Endodermal cell (in vitro differentiated cells): ENCODE measurements at regions not wholly inside any gene's neighbourhood (a gene's known extent, or its start where the extent isn't known, plus 50 kb on each side); places are given as distances from the start of the nearest gene placed in this dataset.

Experiments used
- DNase-seq: peaks from one replicate; pipeline ENCODE4 v3.0.0-alpha.2; 2017
- H3K27ac ChIP-seq: 2 replicates; pipeline ENCODE4 v1.5.1; 2013; ENCODE audit warnings: mild to moderate bottlenecking, low read depth, low read length, moderate library complexity
- H3K27me3 ChIP-seq: 2 replicates; pipeline ENCODE4 v1.6.1; 2013; ENCODE audit warnings: mild to moderate bottlenecking, low read length, moderate library complexity; ENCODE audit not compliant: insufficient read depth, control insufficient read depth, poor library complexity, severe bottlenecking
- H3K36me3 ChIP-seq: 2 replicates; pipeline ENCODE4 v1.7.0; 2013; ENCODE audit warnings: mild to moderate bottlenecking, low read length, moderate library complexity; ENCODE audit not compliant: control insufficient read depth, insufficient read depth
- H3K4me1 ChIP-seq: one replicate; pipeline ENCODE4 v1.7.0; 2013; ENCODE audit warnings: low read length; ENCODE audit not compliant: control insufficient read depth, insufficient read depth
- H3K4me3 ChIP-seq: 2 replicates; pipeline ENCODE4 v1.5.1; 2013; ENCODE audit warnings: mild to moderate bottlenecking, low read length, moderate library complexity
- H3K9ac ChIP-seq: 2 replicates; pipeline ENCODE4 v1.6.1; 2013; ENCODE audit warnings: mild to moderate bottlenecking, low read length, moderate library complexity; ENCODE audit not compliant: poor library complexity, severe bottlenecking; ENCODE audit errors: extremely low read depth
- H3K9me3 ChIP-seq: 2 replicates; pipeline ENCODE4 v1.6.1; 2013; ENCODE audit warnings: mild to moderate bottlenecking, low read length, moderate library complexity; ENCODE audit not compliant: control insufficient read depth
- H3K27ac Mint-ChIP-seq: 2 replicates; pipeline ENCODE4 v1.8.0; 2020; ENCODE audit warnings: mixed read lengths
- H3K27me3 Mint-ChIP-seq: 2 replicates; pipeline ENCODE4 v1.8.0; 2021; ENCODE audit warnings: mild to moderate bottlenecking, mixed read lengths; ENCODE audit not compliant: insufficient read depth
- H3K36me3 Mint-ChIP-seq: 2 replicates; pipeline ENCODE4 v1.8.0; 2020; ENCODE audit warnings: low read depth, mixed read lengths
- H3K4me1 Mint-ChIP-seq: 2 replicates; pipeline ENCODE4 v1.8.0; 2020; ENCODE audit warnings: mixed read lengths
- H3K4me3 Mint-ChIP-seq: 2 replicates; pipeline ENCODE4 v1.8.0; 2020; ENCODE audit warnings: mild to moderate bottlenecking, moderate library complexity, mixed read lengths
- H3K9me3 Mint-ChIP-seq: 2 replicates; pipeline ENCODE4 v1.8.0; 2020; ENCODE audit warnings: mild to moderate bottlenecking, mixed read lengths
- WGBS, 2 experiments: methylation state at CpG; one replicate each; pipeline versions ENCODE4 v1.1.5 to v1.1.7; 2013; ENCODE audit warnings: missing lambda C conversion rate in 2 of 2, mixed read lengths in 1 of 2; ENCODE audit not compliant: insufficient coverage in 1 of 2, insufficient read length in 1 of 2; 5-methylcytosine and 5-hydroxymethylcytosine counted together
- TF ChIP-seq, protein P1 (sequence below): fragments of 200-600 bp; sonication (generic); conservative IDR thresholded peaks from 2 replicates; pipeline ENCODE4 v1.5.0; 2021; ENCODE audit warnings: antibody characterized with exemption, mild to moderate bottlenecking

DNA sequence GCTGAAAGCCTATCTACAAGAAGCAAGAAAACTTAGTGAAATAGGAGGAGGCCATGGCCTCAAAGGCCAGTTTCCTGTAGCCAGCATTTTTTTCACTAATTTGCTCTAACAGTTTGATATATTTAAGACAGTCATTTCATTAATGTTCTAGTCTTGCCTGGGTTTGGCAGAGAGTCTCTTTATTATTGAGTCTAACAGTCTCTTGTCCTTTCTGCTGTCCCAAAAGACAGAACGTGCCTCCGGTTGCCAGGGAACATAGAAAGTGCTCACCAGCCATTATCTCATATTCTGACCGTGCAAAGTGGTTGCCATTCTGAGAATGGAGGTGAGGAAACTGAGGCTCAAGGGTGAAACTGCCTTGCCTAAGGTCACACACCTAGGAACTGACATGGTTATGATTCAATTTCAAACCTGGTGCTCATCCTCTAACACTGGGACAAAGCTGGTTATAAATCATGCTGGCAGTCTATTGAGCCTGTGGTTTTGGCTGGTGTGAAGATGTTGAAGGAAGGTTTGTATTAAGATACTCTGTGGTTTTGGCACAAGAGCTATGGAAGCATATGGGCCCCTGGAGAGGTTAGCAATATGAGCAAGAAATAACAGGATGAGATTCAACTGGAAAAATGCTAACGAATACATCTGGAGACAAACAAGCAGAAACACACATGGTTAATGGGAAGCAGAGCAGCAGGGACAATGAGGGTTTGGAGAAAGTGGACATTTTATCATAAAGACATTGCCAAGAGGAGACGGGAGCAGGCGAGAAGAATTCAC lies 903.3 kb upstream of the KLHL29 start:
- no peak overlapping the region for H3K4me3 Mint-ChIP-seq
- 95 to 96% methylated on average over 4 to 6 of the region's 6 CpGs for WGBS, 2 experiments

DNA sequence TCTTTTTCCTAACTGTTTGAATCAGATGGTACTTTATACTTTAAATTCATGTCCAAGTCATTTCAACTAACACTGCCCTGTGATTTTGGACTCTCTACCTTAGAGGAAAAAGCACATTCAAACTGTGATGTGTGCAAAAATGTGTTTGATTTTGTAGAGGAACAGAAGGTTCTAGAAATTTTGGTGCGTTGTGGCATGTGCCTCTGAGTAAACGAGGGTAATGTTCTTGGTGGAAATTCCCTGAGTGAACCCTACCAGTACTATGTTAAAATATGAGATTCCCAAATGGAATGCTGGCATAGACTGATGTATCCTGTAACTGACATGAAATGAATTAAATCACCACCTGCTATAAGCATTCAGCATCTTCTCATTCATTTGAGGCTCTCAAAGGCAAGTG lies 901.9 kb upstream of the KLHL29 start:
- no peak overlapping the region for H3K9ac ChIP-seq
- WGBS, 2 experiments: 97% methylated on average over 2 of the region's 2 CpGs; no CpG with 5 or more reads in 1 of the 2 experiments
- H3K27me3 ChIP-seq: no peaks in the 10 kb centered on the region
- Mint-ChIP-seq H3K27ac (no peak overlapping the region), H3K4me3 (no peak overlapping the region), H3K4me1 (peaks cover 20% of the 10 kb centered on the region), H3K36me3 (no peaks in the 10 kb centered on the region), H3K9me3 (no peaks in the 10 kb centered on the region), H3K27me3 (no peaks in the 10 kb centered on the region)
- TF ChIP-seq, protein P1, sequence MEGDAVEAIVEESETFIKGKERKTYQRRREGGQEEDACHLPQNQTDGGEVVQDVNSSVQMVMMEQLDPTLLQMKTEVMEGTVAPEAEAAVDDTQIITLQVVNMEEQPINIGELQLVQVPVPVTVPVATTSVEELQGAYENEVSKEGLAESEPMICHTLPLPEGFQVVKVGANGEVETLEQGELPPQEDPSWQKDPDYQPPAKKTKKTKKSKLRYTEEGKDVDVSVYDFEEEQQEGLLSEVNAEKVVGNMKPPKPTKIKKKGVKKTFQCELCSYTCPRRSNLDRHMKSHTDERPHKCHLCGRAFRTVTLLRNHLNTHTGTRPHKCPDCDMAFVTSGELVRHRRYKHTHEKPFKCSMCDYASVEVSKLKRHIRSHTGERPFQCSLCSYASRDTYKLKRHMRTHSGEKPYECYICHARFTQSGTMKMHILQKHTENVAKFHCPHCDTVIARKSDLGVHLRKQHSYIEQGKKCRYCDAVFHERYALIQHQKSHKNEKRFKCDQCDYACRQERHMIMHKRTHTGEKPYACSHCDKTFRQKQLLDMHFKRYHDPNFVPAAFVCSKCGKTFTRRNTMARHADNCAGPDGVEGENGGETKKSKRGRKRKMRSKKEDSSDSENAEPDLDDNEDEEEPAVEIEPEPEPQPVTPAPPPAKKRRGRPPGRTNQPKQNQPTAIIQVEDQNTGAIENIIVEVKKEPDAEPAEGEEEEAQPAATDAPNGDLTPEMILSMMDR: no peak
- H3K9me3 ChIP-seq: no peaks in the 10 kb centered on the region
- no peak overlapping the region for H3K4me3 ChIP-seq
- no peaks in the 10 kb centered on the region for H3K36me3 ChIP-seq
- H3K4me1 ChIP-seq: peaks cover 19% of the 10 kb centered on the region
- DNase-seq: no peak
- no peak overlapping the region for H3K27ac ChIP-seq

More for the DNA sequence above, 903.3 kb upstream of the KLHL29 start:
- Histone ChIP-seq H3K9ac (no peak overlapping the region), H3K9me3 (no peaks in the 10 kb centered on the region), H3K4me3 (no peak overlapping the region), H3K4me1 (peaks cover 13% of the 10 kb centered on the region), H3K27ac (no peak overlapping the region), H3K36me3 (no peaks in the 10 kb centered on the region), H3K27me3 (no peaks in the 10 kb centered on the region)
- Mint-ChIP-seq H3K27me3 (no peaks in the 10 kb centered on the region), H3K36me3 (peaks cover 6% of the 10 kb centered on the region), H3K4me1 (peaks cover 13% of the 10 kb centered on the region), H3K27ac (no peak overlapping the region), H3K9me3 (peaks cover 5% of the 10 kb centered on the region)
- no peak for DNase-seq
- TF ChIP-seq, protein P1: no peak

DNA sequence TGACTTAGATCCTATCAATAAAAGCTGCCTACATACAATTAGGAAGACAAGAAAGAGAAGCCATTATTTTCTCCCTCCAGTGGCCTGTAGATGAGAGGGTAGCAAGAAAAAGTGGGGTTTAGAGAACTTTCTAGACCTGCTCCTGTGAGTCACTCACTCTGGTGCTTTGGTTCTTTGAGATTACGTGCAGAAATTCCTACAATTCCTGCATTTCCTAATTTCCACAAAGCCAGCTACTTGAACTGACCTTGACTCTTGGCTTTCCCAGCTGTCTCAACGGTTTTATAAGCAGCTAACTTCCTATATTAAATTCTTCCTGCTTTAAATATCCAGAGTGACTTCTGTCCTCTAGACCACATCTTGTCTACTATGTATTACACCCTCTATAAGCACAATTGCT lies 899.5 kb upstream of the KLHL29 start:
- WGBS, 2 experiments: 70 to 85% methylated on average over 2 of the region's 2 CpGs
- Mint-ChIP-seq H3K27me3 (no peaks in the 10 kb centered on the region), H3K4me3 (no peak overlapping the region), H3K4me1 (peaks cover 16% of the 10 kb centered on the region), H3K27ac (no peak overlapping the region), H3K9me3 (peaks cover 13% of the 10 kb centered on the region), H3K36me3 (peaks cover 8% of the 10 kb centered on the region)
- Histone ChIP-seq H3K4me3 (no peak overlapping the region), H3K9me3 (peaks cover 9% of the 10 kb centered on the region), H3K27ac (no peak overlapping the region), H3K9ac (no peak overlapping the region), H3K4me1 (peaks cover 18% of the 10 kb centered on the region), H3K27me3 (no peaks in the 10 kb centered on the region), H3K36me3 (no peaks in the 10 kb centered on the region)
- TF ChIP-seq, protein P1: no peak
- DNase-seq: no peak
